ENCODE measurements at regions not wholly inside any gene's neighbourhood (a gene's known extent, or its start where the extent isn't known, plus 50 kb on each side); places are given as distances from the start of the nearest gene placed in this dataset.

- TF ChIP-seq POLR2A (conservative IDR thresholded peaks at IDR 0.05) (no peak), YY1 (IDR thresholded peaks at IDR 0.05; ENCODE audit: borderline replicate concordance in 1 of 3, control insufficient read depth in 1 of 3, extremely low read depth in 1 of 3, insufficient read depth in 3 of 3, insufficient read length in 1 of 3, insufficient replicate concordance in 2 of 3, low read depth in 1 of 3, low read length in 2 of 3) (no peak), MAZ (CRISPR knock-in tag; conservative IDR thresholded peaks at IDR 0.05 in 1 of 2, IDR thresholded peaks at IDR 0.05 in 1 of 2) (no peak), ETV6 (IDR thresholded peaks at IDR 0.05; ENCODE audit: borderline replicate concordance in 1 of 2, low read depth in 2 of 2, low read length in 1 of 2) (no peak), ETV6 (CRISPR knock-in tag; IDR thresholded peaks at IDR 0.05; ENCODE audit: borderline replicate concordance) (no peak), CTCF (IDR thresholded peaks at IDR 0.05 in 2 of 3, conservative IDR thresholded peaks at IDR 0.05 in 1 of 3; ENCODE audit: insufficient read depth in 2 of 3, low read depth in 1 of 3, low read length in 3 of 3) (no peak)
Observed at GRCh38 chr12:24223926-24224325, 274.5 kb upstream of the SOX5 start.
